GM18867 (cell line): ENCODE measurements at regions not wholly inside any gene's neighbourhood (a gene's known extent, or its start where the extent isn't known, plus 50 kb on each side); places are given as distances from the start of the nearest gene placed in this dataset.

Source experiments
- ATAC-seq: cut with Tn5 transposase; IDR thresholded peaks from one replicate; pipeline ENCODE4 v1.9.1; 2021; ENCODE audit warnings: mild to moderate bottlenecking, moderate library complexity; ENCODE audit not compliant: unreplicated experiment

DNA sequence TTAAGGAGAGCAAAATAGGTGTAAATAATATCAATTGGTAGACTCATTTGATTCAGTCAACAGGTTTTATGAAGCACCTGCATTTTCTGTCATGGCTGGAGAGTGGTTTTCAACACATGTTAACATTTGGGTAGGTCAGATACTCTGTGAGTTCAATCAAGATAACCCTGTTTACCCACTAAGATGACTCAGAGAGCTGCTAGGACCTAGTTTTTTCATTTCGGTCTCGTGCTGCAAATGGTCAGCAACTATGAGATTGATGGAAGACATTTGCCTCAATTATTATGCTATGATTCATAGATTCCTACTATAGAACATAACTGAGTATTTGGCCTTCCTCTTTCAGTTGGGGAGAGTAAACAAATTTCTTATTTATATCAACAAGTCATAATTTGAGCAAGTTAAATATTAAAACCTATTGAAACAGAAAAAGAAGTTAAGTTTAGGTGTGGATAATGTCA is 391.4 kb upstream of the CITED2 start:
- no peak for ATAC-seq

DNA sequence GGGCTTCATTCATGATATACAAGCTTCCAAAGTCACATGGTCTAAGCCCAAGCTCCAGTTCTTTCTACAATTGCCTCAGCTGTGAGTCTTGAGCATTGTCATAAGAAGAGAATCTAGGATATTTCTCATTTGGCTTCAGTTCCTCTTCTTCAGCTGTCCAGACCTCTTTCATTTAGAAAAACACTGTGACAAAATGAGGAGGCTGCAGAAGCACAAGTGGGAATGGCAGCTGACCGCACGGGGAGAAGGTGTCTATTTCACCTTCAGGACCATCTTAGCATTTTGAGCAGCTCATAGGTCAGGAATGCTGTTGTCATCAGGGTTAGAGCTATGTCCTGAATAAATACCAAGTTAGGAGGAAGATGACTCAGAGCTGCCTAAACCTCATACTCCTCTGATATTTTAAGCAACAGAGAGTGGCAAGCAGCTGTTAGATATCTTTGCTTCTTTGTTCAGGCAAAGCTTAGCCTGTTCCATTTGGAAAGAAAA is 390.1 kb upstream of the CITED2 start:
- ATAC-seq, result peak; percentile 87

DNA sequence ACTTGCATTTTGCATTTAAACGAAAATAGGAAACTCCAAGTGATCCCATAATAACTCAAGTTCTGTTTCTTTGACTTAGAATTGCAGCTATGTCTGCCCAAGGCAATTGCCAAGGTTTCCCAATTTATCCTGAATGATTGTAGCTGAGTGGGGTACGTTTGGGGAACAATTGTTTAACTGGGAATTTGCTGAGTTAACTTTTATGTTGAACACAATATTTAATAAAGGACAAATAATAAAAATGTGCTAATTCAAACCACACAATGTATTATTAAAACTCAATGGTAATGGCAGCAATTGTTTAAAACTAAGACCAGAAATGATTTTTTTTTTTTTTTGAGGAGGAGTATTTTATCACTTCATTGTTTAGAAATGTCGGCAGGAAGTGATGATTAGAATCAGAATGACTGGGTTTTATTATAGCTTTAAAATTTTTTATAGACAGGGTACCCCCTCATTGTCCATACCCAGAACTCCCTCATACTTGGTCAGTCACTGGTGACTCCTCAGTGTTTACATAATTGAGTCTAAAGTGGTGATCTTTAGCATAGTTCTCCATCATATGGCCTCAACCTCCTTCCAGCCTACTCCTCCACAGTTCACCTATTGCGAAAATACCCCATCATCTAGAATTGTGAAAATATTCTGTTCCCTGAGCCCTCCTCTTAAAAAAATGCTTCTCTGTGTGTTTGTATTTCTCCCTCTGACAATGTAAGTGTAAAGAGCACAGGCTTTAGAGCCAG is 389.2 kb upstream of the CITED2 start:
- ATAC-seq, result no peak

DNA sequence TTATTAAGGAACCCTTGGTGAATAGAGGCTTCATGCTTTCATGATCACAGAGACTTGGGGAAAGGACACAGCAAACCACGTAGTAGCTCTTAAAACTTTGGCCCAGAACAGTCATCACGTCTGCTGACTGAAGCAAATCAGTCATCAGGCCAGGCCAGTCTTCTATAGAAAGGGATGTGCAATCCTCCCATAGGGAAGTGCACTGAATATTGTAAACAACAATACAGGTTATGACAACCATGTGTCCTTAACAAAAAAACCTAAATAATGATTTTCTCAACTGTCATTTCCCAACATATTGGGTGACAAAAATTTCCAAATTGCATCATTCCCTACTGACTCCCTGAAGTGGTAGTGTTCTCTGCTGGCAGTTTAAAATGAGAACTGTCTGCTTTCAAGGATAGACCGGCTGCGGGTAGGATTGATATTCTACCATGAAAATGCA is 388.2 kb upstream of the CITED2 start:
- no peak for ATAC-seq

DNA sequence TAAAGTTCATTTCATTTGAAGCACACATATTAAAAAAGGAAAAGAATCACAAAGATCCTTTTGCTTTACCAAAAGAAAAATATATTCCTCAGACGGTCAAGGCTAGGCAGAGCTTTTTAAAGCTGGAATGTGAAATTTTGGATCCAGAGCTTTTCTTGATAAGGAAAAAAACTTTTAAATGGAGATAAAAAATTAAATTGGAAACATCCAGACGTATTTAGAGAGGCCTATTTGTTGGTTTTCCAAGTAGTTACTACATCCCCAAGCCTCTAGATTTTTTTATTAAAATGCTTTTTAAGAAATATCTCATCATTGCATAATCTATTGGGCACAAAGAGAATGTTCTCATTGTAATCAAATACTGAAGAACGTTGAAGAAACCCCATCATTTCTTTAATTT is 385.7 kb upstream of the CITED2 start:
- no peak for ATAC-seq

DNA sequence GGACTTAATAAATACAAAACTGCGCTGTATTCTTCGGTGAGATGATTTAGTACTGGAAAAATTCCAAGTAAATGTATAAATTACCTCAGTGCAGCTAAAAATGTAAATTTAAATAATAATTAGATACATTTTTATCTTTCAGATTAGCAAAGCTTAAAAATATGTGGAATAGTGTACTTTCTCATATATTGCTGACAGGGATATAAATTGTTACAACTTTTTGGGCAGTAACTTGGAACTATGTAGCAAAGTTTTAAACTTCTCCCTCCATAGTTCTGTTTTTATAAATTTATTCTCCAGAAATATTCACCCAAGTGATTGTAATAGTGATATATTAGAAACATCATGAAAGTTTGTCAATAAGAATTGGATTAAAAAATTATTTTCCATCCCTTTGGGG is 384.6 kb upstream of the CITED2 start:
- ATAC-seq, result no peak

DNA sequence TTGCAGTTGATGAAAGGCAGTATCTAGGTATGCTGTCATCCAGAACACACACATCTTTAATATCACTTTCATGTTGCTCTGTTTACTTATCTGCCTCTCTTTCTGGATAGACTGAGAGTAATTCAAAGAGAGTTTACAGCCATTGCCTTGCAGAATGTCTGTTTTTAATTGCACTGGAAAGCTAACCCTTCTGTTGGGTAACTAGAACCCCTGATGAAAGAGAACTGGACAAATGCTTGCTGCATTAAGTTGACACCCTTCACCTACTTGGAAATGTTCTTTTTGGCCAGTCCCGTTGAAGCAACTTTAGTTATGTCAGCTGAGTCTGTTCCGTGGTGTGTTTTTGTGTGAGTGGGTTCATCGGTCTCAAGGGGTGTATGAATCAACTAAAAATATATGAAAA is 383.8 kb upstream of the CITED2 start:
- no peak for ATAC-seq

DNA sequence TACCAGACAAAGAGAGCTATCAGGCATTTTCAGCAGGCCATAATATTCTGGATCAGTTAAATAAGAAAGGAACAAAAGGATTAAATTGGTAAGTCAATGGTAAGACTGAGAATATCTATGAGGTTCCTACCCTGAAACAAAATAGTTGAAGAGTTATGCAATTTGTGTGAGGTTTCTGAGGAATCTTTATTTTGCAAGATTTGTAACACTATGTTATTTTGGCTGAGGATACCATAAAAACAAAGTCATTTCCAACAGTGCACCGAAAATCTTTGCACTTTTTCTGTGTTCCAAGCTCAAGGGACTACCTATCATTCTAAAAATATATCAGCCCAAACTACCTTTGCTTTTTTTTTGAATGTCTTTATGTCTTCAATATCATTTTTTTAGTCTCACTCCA is 383.3 kb upstream of the CITED2 start:
- no peak for ATAC-seq

DNA sequence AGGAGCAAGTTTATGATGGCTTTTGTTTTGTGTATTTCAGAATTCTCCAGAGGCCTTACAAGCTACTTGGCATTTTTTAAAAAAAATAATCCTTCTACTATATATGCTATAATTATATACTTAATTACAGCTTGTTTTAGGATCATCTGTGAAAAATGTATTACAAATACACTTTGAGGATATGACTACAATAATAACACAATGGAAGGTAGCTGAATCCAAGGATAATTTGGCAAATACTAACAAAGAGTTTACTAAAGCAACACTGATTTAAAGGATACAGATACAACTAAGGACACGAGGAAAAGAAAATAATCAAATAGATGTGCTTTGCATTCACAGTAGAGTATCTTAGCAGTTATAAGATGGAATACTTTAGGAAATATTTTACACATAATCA is 381.9 kb upstream of the CITED2 start:
- ATAC-seq, result no peak

DNA sequence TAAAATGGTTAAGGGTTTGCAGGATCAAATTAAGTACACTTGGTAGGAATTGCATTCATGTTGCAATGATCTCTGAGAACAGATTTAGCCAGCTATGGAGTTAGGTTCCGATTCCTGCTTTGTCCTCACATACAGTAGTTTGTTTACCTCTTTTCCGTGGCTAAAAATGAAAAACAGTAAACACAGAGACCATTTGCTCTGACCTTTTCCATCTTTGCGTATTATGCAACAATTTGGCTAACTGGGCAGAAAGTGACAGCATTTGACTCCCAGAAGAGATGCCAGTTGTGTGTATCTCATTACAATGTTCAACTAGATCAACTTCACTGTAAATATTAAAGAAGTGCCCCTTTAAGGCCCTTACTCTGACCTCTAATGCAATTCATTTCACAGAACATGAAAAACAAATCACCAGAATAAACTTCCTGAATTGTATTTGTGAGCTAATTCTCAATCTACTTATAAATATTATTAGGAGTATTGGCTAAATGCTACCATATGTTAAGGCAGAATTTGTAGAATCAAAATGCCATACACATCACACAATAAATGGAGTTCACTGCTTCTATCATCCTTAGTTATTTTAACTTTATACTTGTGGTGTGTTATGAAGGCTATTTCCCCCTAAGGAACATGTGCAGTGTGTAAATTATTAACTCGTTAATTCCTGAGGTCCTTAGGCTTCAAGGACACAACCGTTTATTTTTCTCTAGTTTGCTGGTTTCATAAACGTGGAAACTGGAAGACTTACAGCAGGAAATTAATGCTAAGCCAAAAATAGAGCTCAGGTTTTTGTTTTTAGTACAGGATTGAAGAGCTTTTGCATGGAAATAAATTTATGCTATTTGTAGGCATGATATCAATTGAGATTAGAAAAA is 380.7 kb upstream of the CITED2 start:
- no peak for ATAC-seq

GRCh38 chr6:139753198-139753861 is 378.9 kb upstream of the CITED2 start:
- no peak for ATAC-seq

DNA sequence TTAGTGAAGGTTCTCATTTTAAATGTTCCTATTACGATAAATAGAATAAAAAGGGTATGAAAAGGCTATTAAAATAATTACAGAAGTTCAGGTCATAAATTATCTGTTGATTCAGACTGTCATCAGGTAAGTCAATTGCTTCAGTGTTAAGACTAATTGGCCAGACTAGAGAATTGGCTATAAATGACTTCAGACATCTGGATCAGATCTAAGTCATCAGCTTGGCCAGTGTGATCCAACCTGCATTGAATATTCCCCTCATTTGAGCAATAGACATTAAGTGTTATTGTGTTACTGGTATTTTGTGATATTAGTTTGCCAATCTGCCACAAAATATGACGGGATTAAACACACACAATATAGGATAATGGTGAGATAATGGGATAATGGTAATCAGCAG is 377.6 kb upstream of the CITED2 start:
- ATAC-seq, result no peak

- no peak for ATAC-seq
Measured at GRCh38 chr6:139751179-139751578, 376.7 kb upstream of the CITED2 start.

DNA sequence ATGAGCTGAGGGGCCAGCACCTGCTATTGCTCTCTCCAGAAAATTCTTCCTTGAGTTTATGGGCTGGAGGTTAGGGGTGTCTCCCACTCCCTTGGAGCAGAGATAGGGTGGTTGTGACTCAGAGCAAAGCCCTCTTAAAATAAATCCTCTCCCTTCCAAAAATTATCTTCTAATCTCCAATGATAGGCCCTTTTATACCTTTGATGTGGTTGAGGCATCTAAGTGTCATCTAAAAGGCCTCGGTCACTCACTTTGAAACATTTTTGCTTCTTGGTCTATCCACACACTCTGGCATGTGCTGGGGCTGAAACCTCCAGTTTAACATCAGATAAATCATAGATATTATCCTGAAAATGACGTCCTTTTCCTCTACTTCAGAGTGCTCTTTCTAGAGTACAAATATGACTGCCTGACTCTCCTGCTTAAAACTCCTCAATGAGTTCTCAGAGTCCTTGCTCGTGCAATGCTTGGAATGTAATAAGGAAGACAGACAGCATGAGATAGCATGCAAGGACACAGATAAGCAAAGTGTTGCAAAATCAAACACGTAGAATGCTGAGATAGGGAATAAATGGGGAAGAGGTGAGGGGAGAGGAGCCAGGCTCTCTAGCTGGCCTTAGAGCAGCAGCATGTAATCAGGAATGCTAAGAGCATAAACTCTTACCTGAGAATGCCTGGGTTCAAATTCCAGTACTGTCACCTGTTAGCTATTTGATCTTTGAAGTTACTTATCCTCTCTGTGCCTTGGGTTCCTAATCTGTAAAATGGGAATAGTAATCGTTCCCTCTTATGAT is 374.1 kb upstream of the CITED2 start:
- no peak for ATAC-seq

DNA sequence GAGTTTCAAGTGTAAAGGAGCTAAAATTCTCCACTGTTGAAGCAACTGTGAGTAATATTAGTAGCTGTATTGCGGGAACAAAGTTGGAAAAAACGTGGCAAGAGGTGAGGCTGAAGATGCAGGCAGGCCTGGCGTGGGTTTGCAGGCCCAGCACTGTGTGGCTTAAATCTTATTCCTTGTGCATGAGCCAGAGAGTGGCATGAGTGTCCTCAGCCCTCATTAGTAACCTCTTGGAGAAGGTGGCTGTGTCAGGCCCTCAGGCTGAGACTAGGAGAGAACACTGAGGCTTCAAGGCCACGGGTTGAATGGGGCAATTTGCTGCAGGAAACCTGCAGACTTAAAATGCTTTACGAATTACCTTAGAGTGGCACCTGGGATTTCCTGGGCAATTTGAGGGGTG is 372.7 kb upstream of the CITED2 start:
- no peak for ATAC-seq

DNA sequence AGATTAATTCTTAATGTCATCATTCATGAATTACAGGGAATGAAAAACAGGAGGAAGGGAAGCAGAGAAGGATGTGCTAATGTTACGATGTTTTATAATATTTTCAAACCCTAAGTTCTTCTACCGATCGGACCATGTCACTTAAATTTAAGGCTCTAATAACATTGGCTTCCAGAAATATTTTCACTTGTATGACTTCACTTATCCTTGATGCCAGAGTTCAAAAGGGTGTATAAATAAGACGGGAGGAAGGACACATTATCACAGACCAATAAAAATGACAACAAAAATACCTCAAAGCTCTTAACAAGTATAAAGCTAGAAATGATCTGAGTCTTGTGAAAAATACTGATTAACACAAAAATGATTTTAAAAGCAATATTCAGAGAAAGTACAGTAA is 370.4 kb upstream of the CITED2 start:
- ATAC-seq, result no peak

GRCh38 chr6:139743664-139744437 is 369.4 kb upstream of the CITED2 start:
- no peak for ATAC-seq

GRCh38 chr6:139742671-139743070 is 368.2 kb upstream of the CITED2 start:
- no peak for ATAC-seq

DNA sequence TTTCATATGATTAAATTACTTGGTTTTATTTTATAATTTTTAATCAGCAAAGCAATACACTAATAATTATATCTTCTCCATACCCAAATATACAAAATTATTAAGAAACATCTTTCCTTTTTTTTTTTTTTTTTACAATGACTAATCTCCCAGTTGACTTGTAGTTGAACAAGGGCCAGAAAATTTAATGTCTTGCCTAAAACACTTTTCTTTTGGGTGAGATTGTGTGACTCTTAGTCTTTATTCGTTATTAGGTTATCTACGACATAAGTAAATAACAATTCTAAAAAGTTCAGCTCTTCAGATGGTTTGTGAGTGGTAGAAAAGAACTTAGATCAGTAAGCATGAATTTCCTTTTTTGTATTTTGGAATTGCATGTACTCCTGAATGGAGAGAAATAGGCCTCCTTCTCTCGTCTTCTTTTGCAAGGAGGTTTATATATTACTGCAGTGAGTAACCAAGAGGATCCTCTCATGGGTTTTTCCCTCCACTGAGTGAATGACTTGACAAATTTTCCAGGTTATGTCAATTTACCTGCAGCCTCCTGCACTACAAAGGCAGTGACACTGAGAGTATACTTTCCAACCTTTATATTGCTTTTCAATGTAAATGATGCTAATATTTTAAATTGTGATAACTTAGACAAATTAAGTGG is 364.5 kb upstream of the CITED2 start:
- no peak for ATAC-seq
